ENCODE measurements at regions not wholly inside any gene's neighbourhood (a gene's known extent, or its start where the extent isn't known, plus 50 kb on each side); places are given as distances from the start of the nearest gene placed in this dataset.

- TF ChIP-seq CTCF (conservative IDR thresholded peaks at IDR 0.05 in 1 of 2, IDR thresholded peaks at IDR 0.05 in 1 of 2; ENCODE audit: extremely low read depth in 1 of 2, insufficient read depth in 1 of 2, low read depth in 1 of 2, low read length in 2 of 2) (no peak), EZH2 (IDR thresholded peaks at IDR 0.05; ENCODE audit: borderline replicate concordance, low read length) (no peak)
Measured at GRCh38 chr21:28513428-28513827, 479.2 kb downstream of the LTN1 start.
